NCI-H1092 treated with DMSO at 0.1 percent for 48 hours (cell line): ENCODE measurements at regions not wholly inside any gene's neighbourhood (a gene's known extent, or its start where the extent isn't known, plus 50 kb on each side); places are given as distances from the start of the nearest gene placed in this dataset.
A peak's percentile ranks its signal among the peaks of the same experiment; 100 is the strongest.

ENCODE experiments used
- DNase-seq: peaks from one replicate; lab custom pipeline; 2025; lab: John Stamatoyannopoulos, UW

- DNase-seq: no peak
Observed at GRCh38 chr18:70387027-70387426, 98.2 kb downstream of the SOCS6 start.

- no peak for DNase-seq
Observed at GRCh38 chr18:70386582-70386981, 97.7 kb downstream of the SOCS6 start.

- no peak for DNase-seq
Observed at GRCh38 chr18:70385474-70385873, 96.6 kb downstream of the SOCS6 start.

- DNase-seq: no peak
Observed at GRCh38 chr18:70384181-70384790, 95.4 kb downstream of the SOCS6 start.

GRCh38 chr18:70382992-70383717 is 94.3 kb downstream of the SOCS6 start:
- no peak for DNase-seq

GRCh38 chr18:70382017-70382416 is 93.2 kb downstream of the SOCS6 start:
- no peak for DNase-seq

GRCh38 chr18:70380915-70381896 is 92.4 kb downstream of the SOCS6 start:
- DNase-seq: peak; percentile 8
